GM19455 (cell line): ENCODE measurements at regions not wholly inside any gene's neighbourhood (a gene's known extent, or its start where the extent isn't known, plus 50 kb on each side); places are given as distances from the start of the nearest gene placed in this dataset.
"Not testable (repeated sequence)": the region's sequence is repeated elsewhere in the genome, so short reads cannot be mapped to it uniquely, and the experiment has no call there.

Source experiments
- ATAC-seq: cut with Tn5 transposase; IDR thresholded peaks from one replicate; pipeline ENCODE4 v1.9.1; 2021; ENCODE audit not compliant: unreplicated experiment

DNA sequence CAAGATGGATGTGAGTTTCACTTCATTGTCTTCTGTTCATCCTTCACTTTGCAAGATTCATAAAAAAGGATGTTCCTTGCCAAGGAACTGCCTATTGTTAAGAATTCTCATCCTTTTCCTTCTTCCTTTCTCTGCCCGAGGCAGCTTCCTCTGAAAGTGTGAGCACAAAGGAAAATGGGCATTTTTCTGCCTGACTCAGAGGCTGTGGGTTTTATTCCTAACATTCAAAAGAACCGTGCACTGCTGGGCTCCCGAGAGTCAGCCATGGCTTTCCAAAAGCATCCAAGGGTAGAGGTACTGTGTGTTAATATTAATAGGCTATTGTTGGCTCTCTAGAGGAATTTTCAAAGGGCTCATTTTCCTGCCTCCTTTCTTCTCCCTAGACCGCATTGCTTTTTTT is 289.4 kb downstream of the ABCC12 start:
- no peak for ATAC-seq

DNA sequence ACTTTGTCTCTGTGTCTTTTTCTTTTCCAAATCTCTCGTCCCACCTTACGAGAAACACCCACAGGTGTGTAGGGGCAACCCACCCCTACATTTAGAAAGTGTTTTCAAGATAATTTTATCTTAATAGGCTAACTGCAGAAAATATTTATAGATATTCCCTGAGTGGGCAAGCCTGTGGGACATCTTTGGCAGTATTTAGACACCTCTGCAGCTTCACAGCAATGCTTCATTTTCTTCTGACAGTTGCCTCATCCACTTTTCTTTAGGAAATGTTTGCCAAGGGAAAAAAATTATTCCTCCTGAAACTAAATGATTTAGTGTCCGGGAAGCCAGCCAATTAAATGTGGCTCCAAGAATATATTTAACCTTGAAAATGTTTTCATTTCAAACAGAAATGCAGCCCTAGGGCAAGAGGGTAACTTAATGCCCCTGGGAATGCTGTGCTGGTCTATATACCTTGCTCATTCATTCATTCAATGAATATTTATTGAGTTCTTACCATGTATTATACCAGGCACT is 290.4 kb downstream of the ABCC12 start:
- no peak for ATAC-seq

DNA sequence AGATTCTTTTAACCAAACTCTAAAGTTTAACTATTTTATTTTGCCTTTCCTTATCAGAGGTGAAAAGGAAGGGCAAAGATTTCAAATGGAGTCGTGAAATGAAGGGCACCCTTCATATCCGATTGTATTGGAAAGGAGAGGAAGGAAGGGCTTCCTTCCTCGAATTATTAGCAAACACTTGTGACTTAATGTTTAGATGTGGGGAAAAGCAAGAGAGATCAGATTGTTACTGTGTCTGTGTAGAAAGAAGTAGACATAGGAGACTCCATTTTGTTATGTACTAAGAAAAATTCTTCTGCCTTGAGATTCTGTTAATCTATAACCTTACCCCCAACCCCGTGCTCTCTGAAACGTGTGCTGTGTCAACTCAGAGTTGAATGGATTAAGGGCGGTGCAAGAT is 291.5 kb downstream of the ABCC12 start:
- ATAC-seq, result not testable (repeated sequence)

DNA sequence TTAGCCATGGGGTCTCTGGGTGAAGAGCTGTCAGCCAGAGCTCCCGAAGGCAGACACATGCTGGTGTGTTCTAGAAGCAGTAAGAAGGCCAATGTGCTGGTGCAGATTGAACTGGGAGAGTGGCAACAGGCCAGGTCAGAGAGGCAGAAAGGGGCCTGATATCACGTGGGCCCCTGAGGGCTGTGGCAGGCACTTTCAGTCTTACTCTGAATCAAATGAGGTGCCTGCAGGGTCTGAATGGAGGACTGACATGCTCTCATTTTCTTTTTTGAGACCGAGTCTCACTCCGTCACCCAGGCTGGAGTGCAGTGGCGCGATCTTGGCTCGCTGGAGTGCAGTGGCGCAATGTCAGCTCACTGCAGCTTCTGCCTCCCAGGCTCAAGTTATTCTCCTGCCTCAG is 293.8 kb downstream of the ABCC12 start:
- ATAC-seq, result no peak

- ATAC-seq, result no peak
Observed at GRCh38 chr16:47858333-47858982, 297.3 kb downstream of the ABCC12 start.

GRCh38 chr16:47855431-47855830 is 300.4 kb downstream of the ABCC12 start:
- ATAC-seq, result no peak

- ATAC-seq, result no peak
Observed at GRCh38 chr16:47854737-47855136, 301.1 kb downstream of the ABCC12 start.

GRCh38 chr16:47852991-47853390 is 302.8 kb downstream of the ABCC12 start:
- no peak for ATAC-seq

DNA sequence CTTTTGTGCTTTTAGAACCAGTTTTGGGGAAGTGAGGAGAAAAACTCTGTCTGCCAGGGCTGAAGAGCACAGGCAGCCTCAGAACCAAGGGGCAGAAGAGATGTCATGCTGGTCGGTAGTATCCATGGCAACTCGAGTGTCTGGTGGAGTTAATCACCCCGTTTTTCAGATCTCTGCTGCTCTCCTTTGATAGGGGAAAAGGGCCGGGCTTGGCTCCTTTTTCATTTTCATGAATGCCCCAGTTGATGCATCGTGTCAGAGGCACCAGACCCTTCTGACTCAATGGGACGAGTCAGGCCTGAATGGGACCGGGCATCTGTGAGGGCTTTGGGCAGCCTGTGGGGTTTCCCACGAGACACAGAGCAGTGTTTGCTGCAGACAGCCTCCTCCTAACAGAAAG is 304.6 kb downstream of the ABCC12 start:
- no peak for ATAC-seq

- no peak for ATAC-seq
Observed at GRCh38 chr16:47849736-47850135, 306.1 kb downstream of the ABCC12 start.

DNA sequence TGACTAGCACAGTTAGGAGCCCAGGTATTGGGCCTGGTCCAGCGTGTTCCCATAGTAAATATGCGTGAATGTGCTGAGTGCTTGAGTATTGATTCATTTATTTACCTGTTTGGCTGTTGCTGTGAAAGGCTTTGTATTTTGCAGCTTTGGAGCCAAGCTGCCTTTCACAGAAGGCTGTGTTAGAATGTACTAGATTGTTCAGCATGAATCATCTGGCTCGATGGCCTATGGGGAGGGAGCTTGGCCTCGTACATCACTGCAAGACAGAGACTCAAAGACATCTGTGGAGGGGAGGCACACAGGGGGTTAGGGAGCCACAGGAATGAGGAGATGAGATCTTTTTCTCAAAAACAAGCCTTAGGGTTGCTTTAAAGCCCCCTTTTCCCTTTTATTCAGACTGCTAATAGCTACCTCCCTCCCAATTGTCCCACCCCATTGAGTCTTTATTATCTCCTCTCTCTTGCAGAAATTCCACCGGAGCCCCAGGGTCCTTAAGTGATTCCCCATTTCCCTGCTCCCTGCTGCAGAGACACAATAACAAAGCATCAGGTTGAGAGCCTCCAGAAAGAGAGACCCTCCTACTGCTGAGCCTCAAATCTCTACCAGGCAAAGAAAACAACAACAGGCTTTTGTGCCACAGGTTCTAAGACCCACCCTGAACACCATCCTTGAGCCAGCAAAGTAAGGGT is 307.2 kb downstream of the ABCC12 start:
- no peak for ATAC-seq

DNA sequence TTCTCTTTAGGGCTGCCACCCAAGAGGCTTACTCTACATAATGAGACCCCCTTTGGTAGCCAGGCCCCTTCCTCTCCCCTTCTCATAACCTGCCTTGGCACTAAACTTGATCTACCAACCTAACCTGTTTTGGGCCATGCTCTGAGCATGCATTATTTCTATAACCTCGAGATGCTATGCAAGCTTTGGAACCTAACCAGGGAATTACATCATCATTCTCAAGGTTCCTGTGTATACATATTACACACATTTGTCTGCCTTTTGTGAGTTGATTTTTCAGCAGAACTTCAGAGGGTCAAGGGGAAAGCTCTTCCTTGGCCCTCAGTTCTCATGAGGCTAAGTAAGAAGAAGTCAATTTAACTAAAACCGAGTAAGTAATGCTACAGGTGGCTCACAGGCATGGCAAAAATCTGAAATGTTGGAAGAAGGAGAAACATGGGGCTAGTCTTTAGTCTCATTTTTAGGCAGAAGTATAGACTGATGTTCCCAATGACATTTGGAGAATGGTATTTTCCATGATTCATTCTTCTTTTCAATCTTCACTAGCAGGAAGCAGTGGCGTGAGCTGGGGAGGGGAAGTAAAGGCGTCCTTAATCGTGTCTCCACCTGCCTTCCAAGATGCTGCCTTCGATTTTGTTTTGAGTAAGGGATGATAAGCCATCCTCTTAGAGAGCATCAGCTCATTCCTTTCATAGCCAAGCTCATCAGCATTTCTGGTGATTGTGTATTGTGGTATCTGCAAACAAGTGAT is 308.4 kb downstream of the ABCC12 start:
- ATAC-seq, result no peak

DNA sequence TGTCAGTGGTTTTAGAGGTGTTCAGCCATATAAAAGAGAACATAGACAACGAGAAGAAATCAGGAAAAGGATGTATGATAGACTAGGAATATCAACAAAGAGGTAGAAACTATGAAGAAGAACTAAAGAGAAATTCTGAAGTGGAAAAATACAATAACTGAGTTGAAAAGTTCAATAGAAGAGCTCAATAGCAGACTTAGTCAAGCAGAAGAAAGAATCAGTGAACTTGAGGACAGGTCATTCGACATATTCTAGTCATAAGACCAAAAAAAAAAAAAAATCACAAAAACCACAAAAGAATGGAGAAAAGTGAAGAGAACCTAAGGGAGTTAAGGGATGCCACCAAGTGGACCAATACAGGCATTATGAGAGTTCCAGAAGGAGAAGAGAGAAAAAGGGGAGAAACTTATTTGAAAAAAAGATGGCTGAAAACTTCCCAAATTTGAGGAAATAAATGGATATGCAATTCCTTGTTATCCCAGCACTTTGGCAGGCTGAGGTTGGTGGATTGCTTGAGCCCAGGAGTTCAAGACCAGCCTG is 321.2 kb downstream of the ABCC12 start:
- ATAC-seq, result no peak

DNA sequence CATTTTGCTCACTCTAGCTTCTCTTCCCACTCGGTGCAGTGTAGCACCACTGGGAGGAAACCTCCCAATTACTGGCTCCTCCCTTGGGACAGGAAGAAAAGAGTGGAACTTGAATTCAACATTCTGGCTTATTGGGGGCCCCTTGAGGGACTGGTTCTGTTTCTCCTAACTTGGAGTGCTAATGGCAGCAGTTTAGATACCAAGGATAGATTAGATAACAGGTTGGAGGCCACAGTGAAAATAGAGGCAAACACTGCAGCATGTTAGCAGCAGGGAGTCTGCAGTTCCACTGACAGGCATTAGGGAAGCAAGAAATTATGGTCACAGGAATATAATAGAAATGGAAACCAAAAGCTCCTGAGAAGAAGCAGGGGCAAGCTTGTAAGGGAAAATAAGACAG is 322.0 kb downstream of the ABCC12 start:
- ATAC-seq, result no peak

GRCh38 chr16:47829850-47830600 is 325.8 kb downstream of the ABCC12 start:
- ATAC-seq, result no peak

DNA sequence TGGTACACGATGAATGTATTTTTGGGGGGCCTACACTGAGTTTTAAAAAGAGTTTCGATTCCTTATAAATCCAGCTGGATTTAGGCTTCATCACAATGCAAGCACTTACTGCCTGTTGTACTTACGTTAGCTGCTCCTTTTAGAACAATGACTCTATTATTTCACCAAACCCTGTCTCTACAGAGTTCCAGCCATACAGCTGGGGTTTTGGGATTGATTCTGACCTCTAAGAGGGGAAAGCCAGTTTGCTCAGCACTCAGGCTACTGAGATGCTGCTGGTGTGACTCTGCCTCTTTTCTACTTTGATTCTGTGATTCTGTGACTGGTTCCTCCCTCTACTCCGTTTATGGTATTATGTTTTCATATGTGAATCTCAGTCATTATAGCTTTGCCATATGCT is 329.7 kb downstream of the ABCC12 start:
- no peak for ATAC-seq

DNA sequence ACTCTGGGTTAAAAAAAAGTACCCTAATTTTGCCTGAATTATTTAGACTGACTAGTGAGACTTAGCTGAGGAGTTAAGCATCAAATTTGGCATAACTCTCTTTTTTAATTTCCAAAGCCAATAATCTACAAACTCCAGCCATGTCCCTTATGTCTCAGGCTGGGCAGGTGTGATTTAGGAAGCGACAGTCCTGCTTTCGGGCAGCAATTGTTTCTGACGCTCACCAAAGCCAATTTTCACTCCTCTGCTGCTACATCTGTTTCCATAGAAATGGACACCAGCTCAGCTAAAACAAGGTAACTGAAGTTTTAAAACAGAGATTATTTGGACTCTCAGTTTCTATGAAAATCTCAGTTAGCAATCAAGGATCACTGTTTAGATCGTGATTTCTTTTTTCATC is 338.7 kb downstream of the ABCC12 start:
- no peak for ATAC-seq

GRCh38 chr16:47816511-47816910 is 339.3 kb downstream of the ABCC12 start:
- ATAC-seq, result no peak

- ATAC-seq, result no peak
Observed at GRCh38 chr16:47815655-47816054, 340.1 kb downstream of the ABCC12 start.

GRCh38 chr16:47811758-47812157 is 344.0 kb downstream of the ABCC12 start:
- ATAC-seq, result not testable (repeated sequence)

GRCh38 chr16:47806309-47806847 is 345.2 kb downstream of the PHKB start:
- no peak for ATAC-seq
